ENCODE measurements at regions not wholly inside any gene's neighbourhood (a gene's known extent, or its start where the extent isn't known, plus 50 kb on each side); places are given as distances from the start of the nearest gene placed in this dataset.
"Not testable (repeated sequence)": the region's sequence is repeated elsewhere in the genome, so short reads cannot be mapped to it uniquely, and the experiment has no call there.

GRCh38 chr11:128052912-128053641, 534.3 kb downstream of the ETS1 start:
- H3K36me3 Mint-ChIP-seq (ENCODE audit: insufficient read depth): peaks cover 1% of the 10 kb centered on the region
- peaks cover 79% of the 10 kb centered on the region for H3K4me1 Mint-ChIP-seq (ENCODE audit: low read depth)
- H3K4me3 Mint-ChIP-seq: peak overlapping the region; percentile 75
- DNase-seq (no peak), ATAC-seq (peak; percentile 46 to 63)
- peaks cover 4% of the 10 kb centered on the region for H3K9me3 Mint-ChIP-seq
- H3K27me3 Mint-ChIP-seq (ENCODE audit: low read depth): no peaks in the 10 kb centered on the region

GRCh38 chr11:128048121-128048520, 539.2 kb downstream of the ETS1 start:
- peaks cover 69% of the 10 kb centered on the region for H3K4me1 Mint-ChIP-seq (ENCODE audit: low read depth)
- no peak for ATAC-seq

GRCh38 chr11:128047026-128047425, 540.3 kb downstream of the ETS1 start:
- peaks cover 64% of the 10 kb centered on the region for H3K4me1 Mint-ChIP-seq (ENCODE audit: low read depth)
- ATAC-seq (peak in 1 of 2 donors; percentile 27), DNase-seq (no peak)
- no peaks in the 10 kb centered on the region for H3K27me3 Mint-ChIP-seq (ENCODE audit: low read depth)
- H3K36me3 Mint-ChIP-seq (ENCODE audit: insufficient read depth): peaks cover 7% of the 10 kb centered on the region
- H3K9me3 Mint-ChIP-seq: peaks cover 5% of the 10 kb centered on the region
- H3K4me3 Mint-ChIP-seq: no peak overlapping the region

More at GRCh38 chr11:128048121-128048520, 539.2 kb downstream of the ETS1 start:
- Mint-ChIP-seq H3K9me3 (peaks cover 9% of the 10 kb centered on the region), H3K27me3 (ENCODE audit: low read depth) (no peaks in the 10 kb centered on the region), H3K36me3 (ENCODE audit: insufficient read depth) (peaks cover 8% of the 10 kb centered on the region), H3K4me3 (no peak overlapping the region)
- DNase-seq: no peak

- DNase-seq: no peak
- Mint-ChIP-seq H3K4me3 (no peak overlapping the region), H3K9me3 (peaks cover 5% of the 10 kb centered on the region), H3K4me1 (ENCODE audit: low read depth) (peaks cover 62% of the 10 kb centered on the region), H3K27me3 (ENCODE audit: low read depth) (no peaks in the 10 kb centered on the region), H3K36me3 (ENCODE audit: insufficient read depth) (peaks cover 7% of the 10 kb centered on the region)
- no peak for ATAC-seq
Measured at GRCh38 chr11:128046213-128046612, 541.1 kb downstream of the ETS1 start.

- H3K27me3 Mint-ChIP-seq (ENCODE audit: low read depth): no peaks in the 10 kb centered on the region
- ATAC-seq (peak in 1 of 2 donors; percentile 54), DNase-seq (no peak)
- peaks cover 7% of the 10 kb centered on the region for H3K36me3 Mint-ChIP-seq (ENCODE audit: insufficient read depth)
- H3K9me3 Mint-ChIP-seq: peaks cover 5% of the 10 kb centered on the region
- peaks cover 61% of the 10 kb centered on the region for H3K4me1 Mint-ChIP-seq (ENCODE audit: low read depth)
- H3K4me3 Mint-ChIP-seq: no peak overlapping the region
Measured at GRCh38 chr11:128045094-128045725, 542.1 kb downstream of the ETS1 start.

- Mint-ChIP-seq H3K4me3 (no peak overlapping the region), H3K4me1 (ENCODE audit: low read depth) (peaks cover 43% of the 10 kb centered on the region), H3K27me3 (ENCODE audit: low read depth) (no peaks in the 10 kb centered on the region), H3K9me3 (peaks cover 5% of the 10 kb centered on the region), H3K36me3 (ENCODE audit: insufficient read depth) (peaks cover 7% of the 10 kb centered on the region)
- DNase-seq: no peak
- no peak for ATAC-seq
Measured at GRCh38 chr11:128042290-128042751, 545.0 kb downstream of the ETS1 start.

- Mint-ChIP-seq H3K4me3 (no peak overlapping the region), H3K27me3 (ENCODE audit: low read depth) (no peaks in the 10 kb centered on the region), H3K36me3 (ENCODE audit: insufficient read depth) (peaks cover 7% of the 10 kb centered on the region), H3K9me3 (peaks cover 5% of the 10 kb centered on the region), H3K4me1 (ENCODE audit: low read depth) (peaks cover 39% of the 10 kb centered on the region)
- DNase-seq: no peak
- ATAC-seq: no peak
Measured at GRCh38 chr11:128040603-128041002, 546.8 kb downstream of the ETS1 start.

- Mint-ChIP-seq H3K9me3 (peaks cover 5% of the 10 kb centered on the region), H3K36me3 (ENCODE audit: insufficient read depth) (peaks cover 5% of the 10 kb centered on the region), H3K27me3 (ENCODE audit: low read depth) (no peaks in the 10 kb centered on the region), H3K4me3 (peak overlapping the region; percentile 45), H3K4me1 (ENCODE audit: low read depth) (peaks cover 28% of the 10 kb centered on the region)
- DNase-seq (peak; percentile 70), ATAC-seq (peak; percentile 96)
Measured at GRCh38 chr11:128039140-128040021, 548.0 kb downstream of the ETS1 start.

- ATAC-seq (no peak), DNase-seq (no peak)
- Mint-ChIP-seq H3K9me3 (no peaks in the 10 kb centered on the region), H3K4me1 (ENCODE audit: low read depth) (peaks cover 18% of the 10 kb centered on the region), H3K36me3 (ENCODE audit: insufficient read depth) (no peaks in the 10 kb centered on the region), H3K4me3 (no peak overlapping the region), H3K27me3 (ENCODE audit: low read depth) (no peaks in the 10 kb centered on the region)
Measured at GRCh38 chr11:128036556-128037093, 550.7 kb downstream of the ETS1 start.

- ATAC-seq (no peak), DNase-seq (no peak)
- Mint-ChIP-seq H3K9me3 (no peaks in the 10 kb centered on the region), H3K36me3 (ENCODE audit: insufficient read depth) (no peaks in the 10 kb centered on the region), H3K4me1 (ENCODE audit: low read depth) (peaks cover 18% of the 10 kb centered on the region), H3K4me3 (no peak overlapping the region), H3K27me3 (ENCODE audit: low read depth) (peaks cover 2% of the 10 kb centered on the region)
Measured at GRCh38 chr11:128036006-128036405, 551.4 kb downstream of the ETS1 start.

- H3K9me3 Mint-ChIP-seq; H3K36me3 Mint-ChIP-seq (ENCODE audit: insufficient read depth); H3K27me3 Mint-ChIP-seq (ENCODE audit: low read depth); H3K4me3 Mint-ChIP-seq; H3K4me1 Mint-ChIP-seq (ENCODE audit: low read depth): not testable (repeated sequence)
- peak; percentile 81 to 87 for ATAC-seq
- DNase-seq: peak; percentile 62
Measured at GRCh38 chr11:128031538-128032134, 555.7 kb downstream of the ETS1 start.

GRCh38 chr11:128029219-128029722, 558.1 kb downstream of the ETS1 start:
- H3K4me3 Mint-ChIP-seq: no peak overlapping the region
- peaks cover 9% of the 10 kb centered on the region for H3K4me1 Mint-ChIP-seq (ENCODE audit: low read depth)
- no peaks in the 10 kb centered on the region for H3K36me3 Mint-ChIP-seq (ENCODE audit: insufficient read depth)
- no peak for ATAC-seq
- DNase-seq: no peak
- H3K9me3 Mint-ChIP-seq: no peaks in the 10 kb centered on the region
- H3K27me3 Mint-ChIP-seq (ENCODE audit: low read depth): peaks cover 9% of the 10 kb centered on the region

GRCh38 chr11:128026596-128026995, 560.8 kb downstream of the ETS1 start:
- Mint-ChIP-seq H3K4me3 (no peak overlapping the region), H3K4me1 (ENCODE audit: low read depth) (peaks cover 2% of the 10 kb centered on the region), H3K27me3 (ENCODE audit: low read depth) (peaks cover 9% of the 10 kb centered on the region), H3K36me3 (ENCODE audit: insufficient read depth) (no peaks in the 10 kb centered on the region), H3K9me3 (no peaks in the 10 kb centered on the region)
- ATAC-seq: no peak
- no peak for DNase-seq

- H3K4me1 Mint-ChIP-seq (ENCODE audit: low read depth): no peaks in the 10 kb centered on the region
- H3K9me3 Mint-ChIP-seq: no peaks in the 10 kb centered on the region
- no peaks in the 10 kb centered on the region for H3K27me3 Mint-ChIP-seq (ENCODE audit: low read depth)
- ATAC-seq: no peak
- DNase-seq: no peak
- H3K4me3 Mint-ChIP-seq: no peak overlapping the region
- no peaks in the 10 kb centered on the region for H3K36me3 Mint-ChIP-seq (ENCODE audit: insufficient read depth)
Measured at GRCh38 chr11:128022761-128023160, 564.6 kb downstream of the ETS1 start.
